COLO668 (cell line): ENCODE measurements at regions not wholly inside any gene's neighbourhood (a gene's known extent, or its start where the extent isn't known, plus 50 kb on each side); places are given as distances from the start of the nearest gene placed in this dataset.
"Not testable (repeated sequence)": the region's sequence is repeated elsewhere in the genome, so short reads cannot be mapped to it uniquely, and the experiment has no call there.

ENCODE experiments used
- DNase-seq: peaks from one replicate; lab custom pipeline; 2025; ENCODE audit not compliant: unreplicated experiment; lab: John Stamatoyannopoulos, UW

GRCh38 chr6:53446151-53446550 is 97.4 kb upstream of the ELOVL5 start:
- DNase-seq = no peak

GRCh38 chr6:53441761-53442160 is 93.0 kb upstream of the ELOVL5 start:
- DNase-seq = no peak

- DNase-seq = no peak
These were observed 92.3 kb upstream of the ELOVL5 start for GRCh38 chr6:53441035-53441493.

GRCh38 chr6:53440336-53440945 is 91.7 kb upstream of the ELOVL5 start:
- no peak for DNase-seq

GRCh38 chr6:53439556-53439955 is 90.8 kb upstream of the ELOVL5 start:
- no peak for DNase-seq

GRCh38 chr6:53437557-53438202 is 88.9 kb upstream of the ELOVL5 start:
- DNase-seq = peak; percentile 21

GRCh38 chr6:53436526-53437303 is 88.0 kb upstream of the ELOVL5 start:
- no peak for DNase-seq

GRCh38 chr6:53433951-53434285 is 85.2 kb upstream of the ELOVL5 start:
- DNase-seq = no peak

GRCh38 chr6:53433261-53433950 is 84.7 kb upstream of the ELOVL5 start:
- DNase-seq = no peak

GRCh38 chr6:53432318-53433161 is 83.8 kb upstream of the ELOVL5 start:
- DNase-seq = peak; percentile 65

- DNase-seq = no peak
These were observed 83.0 kb upstream of the ELOVL5 start for GRCh38 chr6:53431704-53432103.

- DNase-seq = no peak
These were observed 80.7 kb upstream of the ELOVL5 start for GRCh38 chr6:53429401-53429800.

- DNase-seq = no peak
These were observed 80.1 kb upstream of the ELOVL5 start for GRCh38 chr6:53428886-53429285.

GRCh38 chr6:53426667-53427270 is 78.0 kb upstream of the ELOVL5 start:
- no peak for DNase-seq

- no peak for DNase-seq
These were observed 77.4 kb upstream of the ELOVL5 start for GRCh38 chr6:53426117-53426516.

GRCh38 chr6:53424976-53425718 is 76.4 kb upstream of the ELOVL5 start:
- no peak for DNase-seq

- no peak for DNase-seq
These were observed 75.5 kb upstream of the ELOVL5 start for GRCh38 chr6:53424300-53424699.

- DNase-seq = not testable (repeated sequence)
These were observed 74.8 kb upstream of the ELOVL5 start for GRCh38 chr6:53423560-53423959.

- no peak for DNase-seq
These were observed 70.3 kb upstream of the ELOVL5 start for GRCh38 chr6:53419026-53419425.

GRCh38 chr6:53418288-53418687 is 69.5 kb upstream of the ELOVL5 start:
- no peak for DNase-seq
